Nephron progenitor cell (in vitro differentiated cells): ENCODE measurements at regions not wholly inside any gene's neighbourhood (a gene's known extent, or its start where the extent isn't known, plus 50 kb on each side); places are given as distances from the start of the nearest gene placed in this dataset.

Experiments used
- DNase-seq: peaks from one replicate; pipeline ENCODE4 v3.0.0; 2021
- H3K27ac Mint-ChIP-seq: 2 replicates; pipeline ENCODE4 v1.8.0; 2021; ENCODE audit warnings: mild to moderate bottlenecking, moderate library complexity, mixed read lengths
- H3K27me3 Mint-ChIP-seq: 2 replicates; pipeline ENCODE4 v1.8.0; 2021; ENCODE audit warnings: mild to moderate bottlenecking, low read depth, mixed read lengths; ENCODE audit not compliant: poor library complexity
- H3K36me3 Mint-ChIP-seq: 2 replicates; pipeline ENCODE4 v1.8.0; 2021; ENCODE audit warnings: low read depth, mixed read lengths
- H3K4me1 Mint-ChIP-seq: 2 replicates; pipeline ENCODE4 v1.8.0; 2021; ENCODE audit warnings: mixed read lengths
- H3K4me3 Mint-ChIP-seq: 2 replicates; pipeline ENCODE4 v1.8.0; 2021; ENCODE audit warnings: mild to moderate bottlenecking, moderate library complexity, mixed read lengths
- H3K9me3 Mint-ChIP-seq: 2 replicates; pipeline ENCODE4 v1.8.0; 2021; ENCODE audit warnings: mild to moderate bottlenecking, moderate library complexity, mixed read lengths
- TF ChIP-seq, protein P1 (sequence below): fragments of 200-600 bp; sonication (generic); IDR thresholded peaks from 2 replicates; pipeline ENCODE4 v1.5.0; 2021; ENCODE audit warnings: antibody characterized with exemption

- H3K27ac Mint-ChIP-seq = no peak overlapping the region
- no peaks in the 10 kb centered on the region for H3K9me3 Mint-ChIP-seq
- H3K36me3 Mint-ChIP-seq = no peaks in the 10 kb centered on the region
- H3K4me1 Mint-ChIP-seq = peaks cover 10% of the 10 kb centered on the region
- H3K4me3 Mint-ChIP-seq = no peak overlapping the region
- DNase-seq = no peak
- peaks cover 25% of the 10 kb centered on the region for H3K27me3 Mint-ChIP-seq
- TF ChIP-seq, protein P1, sequence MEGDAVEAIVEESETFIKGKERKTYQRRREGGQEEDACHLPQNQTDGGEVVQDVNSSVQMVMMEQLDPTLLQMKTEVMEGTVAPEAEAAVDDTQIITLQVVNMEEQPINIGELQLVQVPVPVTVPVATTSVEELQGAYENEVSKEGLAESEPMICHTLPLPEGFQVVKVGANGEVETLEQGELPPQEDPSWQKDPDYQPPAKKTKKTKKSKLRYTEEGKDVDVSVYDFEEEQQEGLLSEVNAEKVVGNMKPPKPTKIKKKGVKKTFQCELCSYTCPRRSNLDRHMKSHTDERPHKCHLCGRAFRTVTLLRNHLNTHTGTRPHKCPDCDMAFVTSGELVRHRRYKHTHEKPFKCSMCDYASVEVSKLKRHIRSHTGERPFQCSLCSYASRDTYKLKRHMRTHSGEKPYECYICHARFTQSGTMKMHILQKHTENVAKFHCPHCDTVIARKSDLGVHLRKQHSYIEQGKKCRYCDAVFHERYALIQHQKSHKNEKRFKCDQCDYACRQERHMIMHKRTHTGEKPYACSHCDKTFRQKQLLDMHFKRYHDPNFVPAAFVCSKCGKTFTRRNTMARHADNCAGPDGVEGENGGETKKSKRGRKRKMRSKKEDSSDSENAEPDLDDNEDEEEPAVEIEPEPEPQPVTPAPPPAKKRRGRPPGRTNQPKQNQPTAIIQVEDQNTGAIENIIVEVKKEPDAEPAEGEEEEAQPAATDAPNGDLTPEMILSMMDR = no peak
Measured at GRCh38 chr17:33945646-33946546, 309.2 kb upstream of the CCL2 start.

- no peak for DNase-seq
- no peak overlapping the region for H3K4me3 Mint-ChIP-seq
- H3K27me3 Mint-ChIP-seq = peaks cover 16% of the 10 kb centered on the region
- peaks cover 10% of the 10 kb centered on the region for H3K4me1 Mint-ChIP-seq
- no peak overlapping the region for H3K27ac Mint-ChIP-seq
- H3K36me3 Mint-ChIP-seq = no peaks in the 10 kb centered on the region
- no peaks in the 10 kb centered on the region for H3K9me3 Mint-ChIP-seq
- TF ChIP-seq, protein P1 = no peak
Measured at GRCh38 chr17:33947762-33948161, 307.3 kb upstream of the CCL2 start.

DNA sequence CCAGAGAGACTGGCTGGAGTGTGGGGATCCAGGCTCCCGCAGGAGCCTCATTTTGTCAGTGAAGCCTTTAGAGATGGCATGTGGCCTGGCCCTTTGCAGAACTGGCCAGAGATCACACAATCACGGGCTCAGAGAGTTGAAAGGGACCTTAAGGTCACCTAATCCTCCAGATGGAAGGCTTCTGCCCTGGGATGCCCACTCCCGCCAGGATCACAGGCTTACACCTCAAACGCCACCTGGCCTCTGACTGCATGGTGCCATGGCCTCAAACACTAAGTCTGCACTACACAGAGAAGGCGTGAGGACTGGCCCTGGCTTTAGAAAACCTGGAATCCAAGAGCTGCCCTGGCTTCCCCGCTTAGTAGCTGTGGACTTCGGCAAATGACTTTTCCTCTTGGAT, 306.8 kb upstream of the CCL2 start:
- Mint-ChIP-seq H3K36me3 (no peaks in the 10 kb centered on the region), H3K9me3 (no peaks in the 10 kb centered on the region), H3K4me3 (no peak overlapping the region), H3K27me3 (peaks cover 13% of the 10 kb centered on the region), H3K4me1 (peaks cover 10% of the 10 kb centered on the region), H3K27ac (no peak overlapping the region)
- no peak for DNase-seq
- TF ChIP-seq, protein P1 = no peak

DNA sequence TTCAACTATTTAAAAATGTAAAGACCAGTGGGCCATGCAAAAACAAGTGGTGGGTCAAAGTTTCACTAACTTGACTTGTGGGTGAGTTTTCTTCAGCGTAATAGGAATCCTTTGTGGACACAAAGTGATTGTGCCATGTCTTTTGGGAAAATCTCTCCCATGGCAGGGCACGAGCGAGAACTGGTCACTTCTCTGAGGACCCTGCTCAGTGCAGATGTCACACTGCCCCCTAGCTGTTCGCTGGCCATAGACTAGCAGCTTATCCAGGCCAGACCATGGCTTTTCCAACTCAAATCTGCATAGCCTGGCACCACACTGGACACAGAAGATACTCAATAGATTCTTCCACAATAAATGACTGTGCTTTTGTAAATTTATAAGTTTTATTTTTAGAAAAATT, 306.0 kb upstream of the CCL2 start:
- peaks cover 10% of the 10 kb centered on the region for H3K4me1 Mint-ChIP-seq
- no peak overlapping the region for H3K27ac Mint-ChIP-seq
- DNase-seq = peak; percentile 37
- peaks cover 15% of the 10 kb centered on the region for H3K27me3 Mint-ChIP-seq
- no peak overlapping the region for H3K4me3 Mint-ChIP-seq
- TF ChIP-seq, protein P1 = peak; percentile 46
- H3K36me3 Mint-ChIP-seq = no peaks in the 10 kb centered on the region
- no peaks in the 10 kb centered on the region for H3K9me3 Mint-ChIP-seq

DNA sequence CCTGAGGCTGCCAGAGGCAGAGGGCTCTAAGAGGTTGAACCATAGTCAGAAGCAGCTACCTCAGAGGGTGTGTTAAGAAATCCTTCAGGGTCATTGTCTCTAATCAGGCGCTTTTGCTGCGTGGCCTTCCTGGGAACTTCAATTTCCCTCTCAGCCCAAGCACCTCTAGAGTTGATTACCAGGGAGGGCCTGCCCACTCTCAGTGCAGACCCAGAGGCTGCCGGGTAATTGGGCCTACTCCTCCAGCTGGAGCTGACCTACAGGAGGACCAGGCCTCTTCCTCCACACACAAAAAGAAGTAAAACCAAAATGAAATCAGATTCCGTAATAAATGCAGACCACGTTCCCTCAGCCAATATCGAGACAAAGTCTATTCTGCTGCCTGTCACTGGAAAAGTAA, 305.0 kb upstream of the CCL2 start:
- DNase-seq = no peak
- Mint-ChIP-seq H3K27me3 (peaks cover 12% of the 10 kb centered on the region), H3K36me3 (no peaks in the 10 kb centered on the region), H3K4me3 (no peak overlapping the region), H3K9me3 (no peaks in the 10 kb centered on the region), H3K4me1 (peaks cover 8% of the 10 kb centered on the region), H3K27ac (no peak overlapping the region)
- TF ChIP-seq, protein P1 = no peak

GRCh38 chr17:33952425-33952824, 302.7 kb upstream of the CCL2 start:
- DNase-seq = no peak
- H3K9me3 Mint-ChIP-seq = no peaks in the 10 kb centered on the region
- H3K4me1 Mint-ChIP-seq = no peaks in the 10 kb centered on the region
- peaks cover 15% of the 10 kb centered on the region for H3K27me3 Mint-ChIP-seq
- TF ChIP-seq, protein P1 = no peak
- H3K4me3 Mint-ChIP-seq = no peak overlapping the region
- H3K36me3 Mint-ChIP-seq = no peaks in the 10 kb centered on the region
- no peak overlapping the region for H3K27ac Mint-ChIP-seq
